ENCODE measurements at regions not wholly inside any gene's neighbourhood (a gene's known extent, or its start where the extent isn't known, plus 50 kb on each side); places are given as distances from the start of the nearest gene placed in this dataset.

GRCh38 chr12:67391034-67391433 is 121.9 kb downstream of the CAND1 start:
- no peak for TF ChIP-seq CTCF (IDR thresholded peaks at IDR 0.05; ENCODE audit: low read depth, low read length, poor library complexity, severe bottlenecking)
- no peak for TF ChIP-seq EZH2phosphoT487 (IDR thresholded peaks at IDR 0.05; ENCODE audit: borderline replicate concordance, low read length)
